Astrocyte of the spinal cord (primary cell): ENCODE measurements at regions not wholly inside any gene's neighbourhood (a gene's known extent, or its start where the extent isn't known, plus 50 kb on each side); places are given as distances from the start of the nearest gene placed in this dataset.

Source experiments
- DNase-seq: peaks from one replicate; pipeline ENCODE4 v3.0.0; 2011; ENCODE audit warnings: low read depth, low spot score
- H3K4me3 ChIP-seq: 2 replicates; pipeline ENCODE4 v1.5.1; 2011; ENCODE audit warnings: low read depth, mild to moderate bottlenecking, low read length, moderate library complexity
- in situ Hi-C: cut with HindIII; loops from 2 replicates; pipeline ENCODE4 v1.10.0; 2017; ENCODE audit warnings: low sequenced_read_pairs
- TF ChIP-seq, protein P1 (sequence below): IDR thresholded peaks from 2 replicates; pipeline ENCODE4 v1.5.1; 2012; ENCODE audit warnings: low read depth, mild to moderate bottlenecking, low read length, inconsistent platforms

DNA sequence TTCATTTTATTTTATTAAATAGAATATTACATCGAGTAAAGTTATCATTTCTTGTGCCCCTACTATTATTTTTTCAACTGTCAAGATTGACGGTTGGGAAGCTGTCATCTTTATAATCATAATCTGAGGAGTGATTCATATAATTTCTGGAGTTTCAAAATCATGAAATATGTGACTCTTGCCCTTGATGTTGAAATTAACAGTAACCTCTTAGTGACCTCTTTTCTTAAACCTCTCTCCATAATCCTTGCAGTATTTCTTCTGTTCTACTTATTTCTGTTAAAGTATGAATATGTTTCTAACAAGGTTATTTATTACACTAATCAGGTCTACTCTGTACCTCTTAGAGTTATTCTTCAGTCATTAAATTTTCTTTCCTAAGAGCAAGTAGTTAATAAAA is 663.8 kb downstream of the LIG4 start:
- TF ChIP-seq, protein P1, sequence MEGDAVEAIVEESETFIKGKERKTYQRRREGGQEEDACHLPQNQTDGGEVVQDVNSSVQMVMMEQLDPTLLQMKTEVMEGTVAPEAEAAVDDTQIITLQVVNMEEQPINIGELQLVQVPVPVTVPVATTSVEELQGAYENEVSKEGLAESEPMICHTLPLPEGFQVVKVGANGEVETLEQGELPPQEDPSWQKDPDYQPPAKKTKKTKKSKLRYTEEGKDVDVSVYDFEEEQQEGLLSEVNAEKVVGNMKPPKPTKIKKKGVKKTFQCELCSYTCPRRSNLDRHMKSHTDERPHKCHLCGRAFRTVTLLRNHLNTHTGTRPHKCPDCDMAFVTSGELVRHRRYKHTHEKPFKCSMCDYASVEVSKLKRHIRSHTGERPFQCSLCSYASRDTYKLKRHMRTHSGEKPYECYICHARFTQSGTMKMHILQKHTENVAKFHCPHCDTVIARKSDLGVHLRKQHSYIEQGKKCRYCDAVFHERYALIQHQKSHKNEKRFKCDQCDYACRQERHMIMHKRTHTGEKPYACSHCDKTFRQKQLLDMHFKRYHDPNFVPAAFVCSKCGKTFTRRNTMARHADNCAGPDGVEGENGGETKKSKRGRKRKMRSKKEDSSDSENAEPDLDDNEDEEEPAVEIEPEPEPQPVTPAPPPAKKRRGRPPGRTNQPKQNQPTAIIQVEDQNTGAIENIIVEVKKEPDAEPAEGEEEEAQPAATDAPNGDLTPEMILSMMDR = no peak
- no peak for DNase-seq
- no peak overlapping the region for H3K4me3 ChIP-seq
- in situ Hi-C loops = no loop called here

DNA sequence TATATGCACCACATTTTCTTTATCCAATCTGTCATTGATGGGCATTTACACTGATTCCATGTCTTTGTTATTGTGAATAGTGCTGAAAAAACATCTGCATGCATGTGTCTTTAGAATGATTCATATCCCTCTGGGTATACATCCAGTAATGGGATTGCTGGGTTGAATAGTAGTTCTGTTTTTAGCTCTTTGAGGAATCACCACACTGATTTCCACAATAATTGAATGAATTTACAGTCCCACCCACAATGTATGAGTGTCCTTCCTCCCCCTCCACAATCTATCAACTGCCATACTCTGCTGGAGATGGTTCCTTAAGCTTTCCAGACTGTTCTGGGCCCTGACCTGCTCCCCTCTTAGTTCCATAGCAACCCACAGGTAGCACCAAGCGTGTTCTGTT is 667.0 kb downstream of the LIG4 start:
- no peak for DNase-seq
- in situ Hi-C loops = no loop called here
- TF ChIP-seq, protein P1 = no peak
- no peak overlapping the region for H3K4me3 ChIP-seq

DNA sequence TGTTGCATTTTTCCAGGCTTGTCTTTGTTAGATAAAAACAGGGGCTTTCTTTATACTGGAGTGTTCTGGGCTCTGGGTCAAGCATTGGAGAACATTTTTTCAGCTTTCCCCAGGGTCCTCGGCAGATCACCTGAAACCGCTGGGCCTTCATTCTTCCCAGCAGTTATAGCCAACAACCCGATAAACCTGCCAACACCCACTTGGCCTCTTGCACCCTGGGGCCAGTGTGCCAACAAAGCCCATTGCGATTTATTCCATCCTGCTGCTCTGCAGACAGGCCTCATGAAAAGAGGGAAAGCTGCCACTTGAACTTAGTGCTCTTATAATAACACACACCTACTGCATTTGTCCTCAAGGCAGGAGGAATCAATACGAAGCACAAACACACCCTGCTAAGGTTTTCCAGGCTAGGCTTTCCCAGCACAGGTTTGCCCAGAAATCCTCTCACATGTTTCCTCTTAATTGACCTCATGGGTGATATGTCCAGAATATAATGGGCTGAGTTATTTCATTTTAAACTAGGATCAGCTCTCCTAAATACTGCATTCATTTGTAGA is 669.3 kb downstream of the LIG4 start:
- DNase-seq = no peak
- TF ChIP-seq, protein P1 = no peak
- H3K4me3 ChIP-seq = no peak overlapping the region
- in situ Hi-C loops = no loop called here

GRCh38 chr13:107534548-107534947 is 680.8 kb downstream of the LIG4 start:
- TF ChIP-seq, protein P1 = no peak
- DNase-seq = peak; percentile 25
- in situ Hi-C loops = no loop called here
- H3K4me3 ChIP-seq = no peak overlapping the region

DNA sequence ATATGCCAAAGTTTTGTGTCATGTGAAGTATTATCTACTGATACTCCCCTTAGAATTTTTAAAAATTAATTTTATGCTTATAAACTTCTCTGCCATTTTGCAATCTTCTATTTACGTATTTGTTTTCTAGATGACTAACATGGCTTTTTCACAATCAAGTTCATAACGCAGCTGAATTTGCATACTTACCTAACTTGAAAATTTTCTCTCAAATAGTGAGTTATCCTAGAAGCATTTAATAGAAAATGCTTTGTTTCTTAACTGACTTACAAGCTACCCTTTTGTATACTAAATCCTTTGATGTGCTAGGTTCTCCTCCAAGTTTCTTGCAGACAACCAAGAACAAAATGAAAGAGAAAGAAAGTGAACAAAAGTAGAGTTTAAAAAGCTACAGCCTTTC is 683.5 kb downstream of the LIG4 start:
- no peak for DNase-seq
- in situ Hi-C loops = no loop called here
- TF ChIP-seq, protein P1 = no peak
- H3K4me3 ChIP-seq = no peak overlapping the region

DNA sequence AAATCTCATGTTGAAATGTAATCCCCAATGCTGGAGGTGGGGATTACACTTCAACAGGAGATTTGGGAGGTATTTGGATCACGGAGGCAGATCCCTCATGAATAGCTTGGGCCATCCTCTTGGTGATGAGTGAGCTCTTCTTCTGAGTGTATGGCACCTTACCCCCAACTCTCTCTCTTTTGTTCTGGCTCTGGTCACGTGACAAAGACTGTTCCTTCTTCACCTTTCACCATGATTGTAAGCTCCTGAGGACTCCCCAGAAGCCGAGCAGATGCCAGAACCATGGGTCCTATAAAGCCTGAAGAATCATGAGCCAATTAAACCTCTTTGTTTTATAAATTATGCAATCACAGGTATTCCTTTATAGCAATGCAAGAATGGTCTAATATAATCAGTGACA is 684.2 kb downstream of the LIG4 start:
- TF ChIP-seq, protein P1 = no peak
- in situ Hi-C loops = no loop called here
- H3K4me3 ChIP-seq = no peak overlapping the region
- DNase-seq = no peak

- no peak overlapping the region for H3K4me3 ChIP-seq
- TF ChIP-seq, protein P1 = no peak
- in situ Hi-C loops = no loop called here
- no peak for DNase-seq
Observed at GRCh38 chr13:107529035-107529434, 686.3 kb downstream of the LIG4 start.
